ENCODE measurements at regions not wholly inside any gene's neighbourhood (a gene's known extent, or its start where the extent isn't known, plus 50 kb on each side); places are given as distances from the start of the nearest gene placed in this dataset.
A peak's percentile ranks its signal among the peaks of the same experiment; 100 is the strongest.
"Not testable (repeated sequence)": the region's sequence is repeated elsewhere in the genome, so short reads cannot be mapped to it uniquely, and the experiment has no call there.

GRCh38 chrX:45557387-45557786 is 356.7 kb upstream of the DIPK2B start:
- ATAC-seq, result no peak
- Histone ChIP-seq H3K4me1 (no peaks in the 10 kb centered on the region), H3K27ac (no peak overlapping the region), H3K4me3 (no peak overlapping the region), H3K4me2 (no peak overlapping the region), H3K9me3 (no peaks in the 10 kb centered on the region)
- FAIRE-seq, result no peak
- CTCF ChIA-PET, result no interaction called here
- WGBS (ENCODE audit: missing lambda C conversion rate), result 15% methylated on average over 2 of the region's 2 CpGs
- DNase-seq (ENCODE audit: low read depth in 1 of 2, low spot score in 1 of 2), result peak in 1 of 2 experiments; percentile 24
- POLR2A ChIA-PET, result no interaction called here
- TF ChIP-seq RFX5 (IDR thresholded peaks at IDR 0.05) (no peak), RAD21 (conservative IDR thresholded peaks at IDR 0.05 in 1 of 2, IDR thresholded peaks at IDR 0.05 in 1 of 2) (peak in 1 of 2 experiments; percentile 36; a peak in 1 of 5 replicates), POLR2A (IDR thresholded peaks at IDR 0.05; ENCODE audit: low read length) (no peak), FOSB (CRISPR knock-in tag; IDR thresholded peaks at IDR 0.05) (no peak), HMGXB4 (CRISPR knock-in tag; IDR thresholded peaks at IDR 0.05; ENCODE audit: borderline replicate concordance) (no peak), CBX2 (IDR thresholded peaks at IDR 0.05; ENCODE audit: borderline replicate concordance, low read depth) (no peak), CBX8 (IDR thresholded peaks at IDR 0.05) (no peak), RARB (CRISPR knock-in tag; IDR thresholded peaks at IDR 0.05) (no peak)

- FAIRE-seq, result peak; percentile 36
- POLR2A ChIA-PET, result no interaction called here
- no peak for DNase-seq (ENCODE audit: low read depth in 1 of 2, low spot score in 1 of 2)
- CTCF ChIA-PET, result interaction anchor here (1.5 kb wide), 1 partner anchor 9 kb away, joined by 3 read pairs; no protein-coding TSS in a partner anchor
- no peaks in the 10 kb centered on the region for H3K4me1 ChIP-seq
- ATAC-seq, result no peak
- no peak overlapping the region for H3K27ac ChIP-seq
- no peak overlapping the region for H3K4me2 ChIP-seq
- H3K9me3 ChIP-seq, result no peaks in the 10 kb centered on the region
- TF ChIP-seq JUNB (IDR thresholded peaks at IDR 0.05) (no peak), RAD21 (conservative IDR thresholded peaks at IDR 0.05 in 1 of 2, IDR thresholded peaks at IDR 0.05 in 1 of 2) (no peak), KDM5A (IDR thresholded peaks at IDR 0.05) (no peak), MAZ (IDR thresholded peaks at IDR 0.05; ENCODE audit: borderline replicate concordance, low read depth, low read length) (no peak), CBX2 (IDR thresholded peaks at IDR 0.05; ENCODE audit: borderline replicate concordance, low read depth) (no peak), NR3C1 (IDR thresholded peaks at IDR 0.05) (no peak), CHD4 (IDR thresholded peaks at IDR 0.05; ENCODE audit: borderline replicate concordance) (no peak), TP53 (CRISPR knock-in tag; IDR thresholded peaks at IDR 0.05) (no peak), MAX (IDR thresholded peaks at IDR 0.05) (no peak), FOSB (CRISPR knock-in tag; IDR thresholded peaks at IDR 0.05) (no peak), ZC3H11A (IDR thresholded peaks at IDR 0.05) (no peak), RARB (CRISPR knock-in tag; IDR thresholded peaks at IDR 0.05) (no peak), BHLHE40 (IDR thresholded peaks at IDR 0.05; ENCODE audit: low read depth, low read length) (no peak), KDM1A (IDR thresholded peaks at IDR 0.05; ENCODE audit: low read depth) (no peak), RCOR1 (IDR thresholded peaks at IDR 0.05; ENCODE audit: low read depth, low read length) (no peak)
- H3K4me3 ChIP-seq, result no peak overlapping the region
- WGBS (ENCODE audit: missing lambda C conversion rate), result 96% methylated on average over 1 of the region's 1 CpG
Measured at GRCh38 chrX:45554736-45555135, 354.1 kb upstream of the DIPK2B start.

GRCh38 chrX:45553417-45553816 is 352.7 kb upstream of the DIPK2B start:
- FAIRE-seq (no peak), DNase-seq (ENCODE audit: low read depth in 1 of 2, low spot score in 1 of 2) (no peak), ATAC-seq (no peak)
- Histone ChIP-seq H3K4me1 (no peaks in the 10 kb centered on the region), H3K4me2 (no peak overlapping the region), H3K27ac (no peak overlapping the region), H3K4me3 (no peak overlapping the region), H3K9me3 (no peaks in the 10 kb centered on the region)
- ChIA-PET POLR2A (no interaction called here), CTCF (interaction anchor here (1.5 kb wide), 1 partner anchor 11 kb away, joined by 3 read pairs; no protein-coding TSS in a partner anchor)
- 57% methylated on average over 1 of the region's 1 CpG for WGBS (ENCODE audit: missing lambda C conversion rate)
- no peak for TF ChIP-seq ZC3H11A (IDR thresholded peaks at IDR 0.05)

- CTCF ChIA-PET, result interaction anchor here (0.8 kb wide), 1 partner anchor 223 kb away, joined by 3 read pairs; no protein-coding TSS in a partner anchor
- H3K4me3 ChIP-seq, result not testable (repeated sequence)
Measured at GRCh38 chrX:45546697-45547096, 346.0 kb upstream of the DIPK2B start.

More at GRCh38 chrX:45546697-45547096, 346.0 kb upstream of the DIPK2B start:
- FAIRE-seq; H3K4me1 ChIP-seq; H3K4me2 ChIP-seq; ATAC-seq; DNase-seq (ENCODE audit: low read depth in 1 of 2, low spot score in 1 of 2); H3K27ac ChIP-seq; POLR2A ChIA-PET: not testable (repeated sequence)
- peak; percentile 87 for TF ChIP-seq ZFP36 (IDR thresholded peaks at IDR 0.05; ENCODE audit: borderline replicate concordance, partially characterized antibody)
- H3K9me3 ChIP-seq, result peaks cover 12% of the 10 kb centered on the region; the same call in 2 of the 3 replicates
